Activated CD4-positive, alpha-beta memory T cell treated with anti-CD3 and anti-CD28 coated beads, Interleukin-2, amount 10 ng/mL, durations not matched to agents 7 days and 5 days (primary cell): ENCODE measurements at regions not wholly inside any gene's neighbourhood (a gene's known extent, or its start where the extent isn't known, plus 50 kb on each side); places are given as distances from the start of the nearest gene placed in this dataset.
"Not testable (repeated sequence)": the region's sequence is repeated elsewhere in the genome, so short reads cannot be mapped to it uniquely, and the experiment has no call there.

Source experiments
- CTCF ChIA-PET: fragments of 350-600 bp; sonication (Branson Sonifier 250); formaldehyde crosslinking; loops from one replicate; lab custom pipeline; 2021; ENCODE audit warnings: antibody characterized with exemption, inconsistent platforms; lab: Charles Lee
- POLR2A ChIA-PET: fragments of 350-600 bp; sonication (Branson Sonifier 250); formaldehyde crosslinking; loops from one replicate; lab custom pipeline; 2021; ENCODE audit warnings: antibody characterized with exemption; lab: Charles Lee
- DNase-seq: peaks from one replicate; pipeline ENCODE4 v3.0.0-alpha.2; 2020
- H3K27ac Mint-ChIP-seq: one replicate; pipeline ENCODE4 v1.8.0; 2021; ENCODE audit warnings: mild to moderate bottlenecking, mixed read lengths
- H3K27me3 Mint-ChIP-seq: one replicate; pipeline ENCODE4 v1.8.0; 2021; ENCODE audit warnings: mixed read lengths
- H3K36me3 Mint-ChIP-seq: one replicate; pipeline ENCODE4 v1.8.0; 2021; ENCODE audit warnings: low read depth, mixed read lengths
- H3K4me1 Mint-ChIP-seq: one replicate; pipeline ENCODE4 v1.8.0; 2021; ENCODE audit warnings: mixed read lengths
- H3K4me3 Mint-ChIP-seq: one replicate; pipeline ENCODE4 v1.8.0; 2021; ENCODE audit warnings: mild to moderate bottlenecking, mixed read lengths
- H3K9me3 Mint-ChIP-seq: one replicate; pipeline ENCODE4 v1.8.0; 2021; ENCODE audit warnings: mixed read lengths

GRCh38 chr2:8438476-8438875 lies 243.4 kb upstream of the ID2 start:
- peak overlapping the region; percentile 14 for H3K27ac Mint-ChIP-seq
- peaks cover 45% of the 10 kb centered on the region for H3K36me3 Mint-ChIP-seq
- H3K4me3 Mint-ChIP-seq, result no peak overlapping the region
- no peak for DNase-seq
- no peaks in the 10 kb centered on the region for H3K27me3 Mint-ChIP-seq
- ChIA-PET CTCF (no interaction called here), POLR2A (interaction anchor here (1.2 kb wide), 1 partner anchor 33 kb away, joined by 4 read pairs; no protein-coding TSS in a partner anchor)
- no peaks in the 10 kb centered on the region for H3K9me3 Mint-ChIP-seq
- peaks cover 35% of the 10 kb centered on the region for H3K4me1 Mint-ChIP-seq

- no peak overlapping the region for H3K4me3 Mint-ChIP-seq
- no peaks in the 10 kb centered on the region for H3K9me3 Mint-ChIP-seq
- no peak for DNase-seq
- H3K4me1 Mint-ChIP-seq, result peaks cover 32% of the 10 kb centered on the region
- no peaks in the 10 kb centered on the region for H3K27me3 Mint-ChIP-seq
- peaks cover 45% of the 10 kb centered on the region for H3K36me3 Mint-ChIP-seq
- no peak overlapping the region for H3K27ac Mint-ChIP-seq
- ChIA-PET CTCF (no interaction called here), POLR2A (interaction anchor here (0.7 to 1.1 kb wide), 2 partner anchors 137 to 243 kb away, joined by 3 read pairs; partner anchors contain the start of gene ID2)
Measured at GRCh38 chr2:8438996-8439395, 242.9 kb upstream of the ID2 start.

- no peaks in the 10 kb centered on the region for H3K27me3 Mint-ChIP-seq
- H3K4me1 Mint-ChIP-seq, result peaks cover 27% of the 10 kb centered on the region
- H3K9me3 Mint-ChIP-seq, result no peaks in the 10 kb centered on the region
- H3K36me3 Mint-ChIP-seq, result peaks cover 38% of the 10 kb centered on the region
- peak; percentile 7 for DNase-seq
- no peak overlapping the region for H3K27ac Mint-ChIP-seq
- CTCF ChIA-PET, result no interaction called here
- POLR2A ChIA-PET, result interaction anchor here (1.1 kb wide), 1 partner anchor 138 kb away, joined by 3 read pairs; no protein-coding TSS in a partner anchor
- no peak overlapping the region for H3K4me3 Mint-ChIP-seq
Measured at GRCh38 chr2:8440029-8440778, 241.7 kb upstream of the ID2 start.

GRCh38 chr2:8441371-8441770 lies 240.5 kb upstream of the ID2 start:
- Mint-ChIP-seq H3K27me3 (peaks cover 3% of the 10 kb centered on the region), H3K4me1 (peaks cover 24% of the 10 kb centered on the region), H3K36me3 (peaks cover 37% of the 10 kb centered on the region), H3K4me3 (no peak overlapping the region), H3K27ac (no peak overlapping the region), H3K9me3 (no peaks in the 10 kb centered on the region)
- peak; percentile 8 for DNase-seq
- CTCF ChIA-PET, result interaction anchor here (0.6 kb wide), 1 partner anchor 1505 kb away, joined by 3 read pairs; no protein-coding TSS in a partner anchor
- POLR2A ChIA-PET, result interaction anchor here (0.7 kb wide), 1 partner anchor 16 kb away, joined by 3 read pairs; no protein-coding TSS in a partner anchor

GRCh38 chr2:8441986-8442385 lies 239.9 kb upstream of the ID2 start:
- DNase-seq, result no peak

GRCh38 chr2:8442833-8443486 lies 238.9 kb upstream of the ID2 start:
- H3K4me1 Mint-ChIP-seq, result peaks cover 24% of the 10 kb centered on the region
- POLR2A ChIA-PET, result no interaction called here
- DNase-seq, result no peak
- no peak overlapping the region for H3K4me3 Mint-ChIP-seq
- CTCF ChIA-PET, result no interaction called here
- H3K27me3 Mint-ChIP-seq, result peaks cover 3% of the 10 kb centered on the region
- H3K9me3 Mint-ChIP-seq, result no peaks in the 10 kb centered on the region
- H3K27ac Mint-ChIP-seq, result no peak overlapping the region
- H3K36me3 Mint-ChIP-seq, result peaks cover 33% of the 10 kb centered on the region

More at GRCh38 chr2:8441986-8442385, 239.9 kb upstream of the ID2 start:
- CTCF ChIA-PET, result no interaction called here
- Mint-ChIP-seq H3K4me3 (no peak overlapping the region), H3K27me3 (peaks cover 3% of the 10 kb centered on the region), H3K27ac (no peak overlapping the region), H3K9me3 (no peaks in the 10 kb centered on the region), H3K36me3 (peaks cover 33% of the 10 kb centered on the region), H3K4me1 (peaks cover 24% of the 10 kb centered on the region)
- POLR2A ChIA-PET, result no interaction called here

- CTCF ChIA-PET, result interaction anchor here (1.8 kb wide), 1 partner anchor 99 kb away, joined by 4 read pairs; no protein-coding TSS in a partner anchor
- Mint-ChIP-seq H3K4me3 (no peak overlapping the region), H3K36me3 (peaks cover 13% of the 10 kb centered on the region), H3K27ac (no peak overlapping the region), H3K9me3 (no peaks in the 10 kb centered on the region), H3K27me3 (peaks cover 3% of the 10 kb centered on the region), H3K4me1 (peaks cover 17% of the 10 kb centered on the region)
- DNase-seq, result no peak
- POLR2A ChIA-PET, result no interaction called here
Measured at GRCh38 chr2:8445580-8445979, 236.3 kb upstream of the ID2 start.

- not testable (repeated sequence) for H3K4me3 Mint-ChIP-seq, H3K27me3 Mint-ChIP-seq, H3K27ac Mint-ChIP-seq, DNase-seq, H3K9me3 Mint-ChIP-seq
- Mint-ChIP-seq H3K4me1 (peaks cover 16% of the 10 kb centered on the region), H3K36me3 (peaks cover 10% of the 10 kb centered on the region)
- ChIA-PET CTCF (interaction anchor here (1.8 kb wide), 1 partner anchor 98 kb away, joined by 4 read pairs; no protein-coding TSS in a partner anchor), POLR2A (interaction anchor here (1.6 kb wide), 1 partner anchor 10 kb away, joined by 3 read pairs; no protein-coding TSS in a partner anchor)
Measured at GRCh38 chr2:8446751-8447150, 235.1 kb upstream of the ID2 start.

GRCh38 chr2:8447610-8448221 lies 234.1 kb upstream of the ID2 start:
- H3K4me1 Mint-ChIP-seq, result peaks cover 7% of the 10 kb centered on the region
- peak; percentile 5 for DNase-seq
- H3K27ac Mint-ChIP-seq, result no peak overlapping the region
- ChIA-PET CTCF (no interaction called here), POLR2A (interaction anchor here (1.6 kb wide), 1 partner anchor 11 kb away, joined by 3 read pairs; no protein-coding TSS in a partner anchor)
- H3K9me3 Mint-ChIP-seq, result peaks cover 4% of the 10 kb centered on the region
- no peak overlapping the region for H3K4me3 Mint-ChIP-seq
- H3K36me3 Mint-ChIP-seq, result peaks cover 4% of the 10 kb centered on the region
- peaks cover 3% of the 10 kb centered on the region for H3K27me3 Mint-ChIP-seq

GRCh38 chr2:8448824-8449556 lies 232.9 kb upstream of the ID2 start:
- Mint-ChIP-seq H3K27me3 (peaks cover 3% of the 10 kb centered on the region), H3K36me3 (peaks cover 4% of the 10 kb centered on the region), H3K4me3 (no peak overlapping the region), H3K9me3 (peaks cover 4% of the 10 kb centered on the region), H3K27ac (no peak overlapping the region), H3K4me1 (peaks cover 9% of the 10 kb centered on the region)
- ChIA-PET POLR2A (no interaction called here), CTCF (no interaction called here)
- DNase-seq, result no peak

- no peak for DNase-seq
- peaks cover 4% of the 10 kb centered on the region for H3K9me3 Mint-ChIP-seq
- ChIA-PET POLR2A (interaction anchor here (1.2 kb wide), 1 partner anchor 92 kb away, joined by 4 read pairs; no protein-coding TSS in a partner anchor), CTCF (no interaction called here)
- H3K4me1 Mint-ChIP-seq, result peaks cover 30% of the 10 kb centered on the region
- H3K4me3 Mint-ChIP-seq, result no peak overlapping the region
- no peak overlapping the region for H3K27ac Mint-ChIP-seq
- H3K27me3 Mint-ChIP-seq, result no peaks in the 10 kb centered on the region
- peaks cover 18% of the 10 kb centered on the region for H3K36me3 Mint-ChIP-seq
Measured at GRCh38 chr2:8451273-8451672, 230.6 kb upstream of the ID2 start.

GRCh38 chr2:8452296-8452695 lies 229.6 kb upstream of the ID2 start:
- Mint-ChIP-seq H3K4me1 (peaks cover 34% of the 10 kb centered on the region), H3K9me3 (peaks cover 4% of the 10 kb centered on the region), H3K27ac (no peak overlapping the region), H3K4me3 (no peak overlapping the region), H3K36me3 (peaks cover 18% of the 10 kb centered on the region), H3K27me3 (no peaks in the 10 kb centered on the region)
- CTCF ChIA-PET, result no interaction called here
- peak; percentile 12 for DNase-seq
- POLR2A ChIA-PET, result no interaction called here
